Stromal cell of bone marrow (primary cell): ENCODE measurements at regions not wholly inside any gene's neighbourhood (a gene's known extent, or its start where the extent isn't known, plus 50 kb on each side); places are given as distances from the start of the nearest gene placed in this dataset.

Experiments
- DNase-seq: peaks from one replicate; pipeline ENCODE4 v3.0.0-alpha.2; 2012; ENCODE audit warnings: low read depth

DNA sequence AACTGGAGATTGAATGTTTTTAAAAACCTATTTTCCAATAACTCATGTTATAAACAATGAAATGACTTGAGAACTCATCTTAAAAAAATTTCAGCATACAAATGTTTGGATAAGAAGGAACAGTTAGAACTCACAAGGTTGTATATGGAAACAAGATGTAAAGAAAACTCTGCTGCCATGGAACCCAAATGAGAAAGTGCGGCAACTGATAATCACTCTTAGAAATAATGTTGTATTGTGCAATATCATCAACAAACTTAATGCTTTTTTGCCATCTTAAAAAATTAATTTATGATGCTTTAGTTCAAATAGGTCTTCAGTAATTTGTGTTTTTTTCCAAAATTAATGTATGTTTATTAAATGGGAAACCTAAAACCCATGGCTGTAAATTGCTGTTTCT, 461.1 kb upstream of the NCAM2 start:
- DNase-seq = no peak

GRCh38 chr21:20538039-20538658, 460.1 kb upstream of the NCAM2 start:
- DNase-seq = no peak

- no peak for DNase-seq
Measured at GRCh38 chr21:20545454-20545853, 452.8 kb upstream of the NCAM2 start.

GRCh38 chr21:20551939-20552338, 446.3 kb upstream of the NCAM2 start:
- DNase-seq = no peak

DNA sequence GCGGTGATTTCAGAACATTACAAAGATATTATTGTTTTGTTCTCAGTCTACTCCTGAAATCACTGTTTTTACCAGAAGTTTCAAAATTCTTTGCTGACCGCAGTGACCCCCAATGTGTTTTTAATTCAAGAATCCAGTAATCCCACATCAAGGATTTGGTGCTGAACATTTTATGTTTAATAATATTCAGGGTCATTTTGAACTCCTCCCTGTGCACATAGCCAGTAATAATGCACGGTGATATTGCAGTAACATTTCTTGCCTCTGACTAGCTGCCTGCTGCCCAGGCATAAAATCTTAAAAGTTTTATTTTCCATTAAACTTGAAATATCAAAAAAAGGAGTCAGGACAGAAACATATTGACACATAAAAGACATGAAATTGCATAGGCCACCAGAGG, 443.4 kb upstream of the NCAM2 start:
- no peak for DNase-seq

DNA sequence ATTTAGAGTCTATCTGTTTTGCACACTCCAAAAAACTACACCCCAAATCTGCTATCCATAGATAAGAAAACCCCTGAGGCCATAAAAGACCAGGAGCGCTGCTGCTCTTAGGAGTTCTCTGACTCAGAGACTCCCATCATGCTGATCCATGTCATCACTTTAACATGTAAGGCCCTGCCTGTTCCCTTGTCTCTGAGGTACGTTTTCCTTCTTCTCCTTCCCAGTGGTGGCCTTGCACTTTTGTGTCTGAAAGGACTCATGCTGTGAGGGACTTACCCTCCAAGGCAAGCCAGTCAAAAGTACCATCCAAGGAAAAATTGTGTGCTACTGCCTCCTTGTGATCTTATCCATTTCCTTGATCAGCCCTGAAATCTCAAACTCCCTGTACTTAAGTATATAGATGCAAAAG, 427.4 kb upstream of the NCAM2 start:
- DNase-seq = no peak

- no peak for DNase-seq
Measured at GRCh38 chr21:20572582-20572981, 425.6 kb upstream of the NCAM2 start.

GRCh38 chr21:20581361-20581760, 416.8 kb upstream of the NCAM2 start:
- no peak for DNase-seq

DNA sequence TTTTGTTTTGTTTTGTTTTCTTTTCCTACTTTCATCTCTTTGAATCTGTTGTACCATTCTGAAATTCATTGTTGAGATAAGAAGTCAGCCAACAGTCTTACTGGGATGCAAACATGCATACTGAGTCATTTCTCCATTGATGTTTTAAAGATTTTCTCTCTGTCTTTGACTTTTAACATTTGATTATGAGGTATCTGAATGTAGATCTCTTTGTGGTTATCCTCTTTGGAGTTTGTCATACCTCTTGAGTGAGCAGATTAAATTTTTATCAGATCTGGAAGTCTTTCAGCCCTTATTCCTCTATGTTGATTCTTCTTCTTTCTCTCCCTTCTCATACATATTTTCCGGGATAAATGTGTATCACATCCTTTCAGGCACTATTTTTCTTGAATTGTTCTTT, 406.9 kb upstream of the NCAM2 start:
- DNase-seq = peak; percentile 6

GRCh38 chr21:20592463-20592862, 405.7 kb upstream of the NCAM2 start:
- DNase-seq = no peak

- no peak for DNase-seq
Measured at GRCh38 chr21:20603236-20603635, 395.0 kb upstream of the NCAM2 start.

GRCh38 chr21:20611008-20611407, 387.2 kb upstream of the NCAM2 start:
- no peak for DNase-seq

DNA sequence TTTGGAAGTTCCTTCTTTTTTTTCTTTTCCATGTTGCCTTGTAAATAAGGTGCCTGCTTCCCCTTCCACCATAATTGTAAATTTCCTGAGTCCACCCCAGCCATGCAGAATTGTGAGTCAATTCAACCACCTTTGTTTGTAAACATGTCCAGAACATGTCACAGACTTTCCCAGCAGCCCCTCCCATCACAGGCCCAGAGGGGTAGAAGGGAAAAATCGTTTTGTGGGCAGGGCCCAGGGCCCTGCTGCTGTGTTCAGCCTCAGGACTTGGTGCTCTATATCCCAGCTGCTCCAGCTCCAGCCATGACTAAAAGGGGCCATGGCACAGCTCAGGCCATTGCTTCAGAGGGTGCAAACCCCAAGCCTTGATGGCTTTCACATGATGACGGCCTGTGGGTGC, 384.6 kb upstream of the NCAM2 start:
- no peak for DNase-seq

- DNase-seq = no peak
Measured at GRCh38 chr21:20617130-20617529, 381.1 kb upstream of the NCAM2 start.

DNA sequence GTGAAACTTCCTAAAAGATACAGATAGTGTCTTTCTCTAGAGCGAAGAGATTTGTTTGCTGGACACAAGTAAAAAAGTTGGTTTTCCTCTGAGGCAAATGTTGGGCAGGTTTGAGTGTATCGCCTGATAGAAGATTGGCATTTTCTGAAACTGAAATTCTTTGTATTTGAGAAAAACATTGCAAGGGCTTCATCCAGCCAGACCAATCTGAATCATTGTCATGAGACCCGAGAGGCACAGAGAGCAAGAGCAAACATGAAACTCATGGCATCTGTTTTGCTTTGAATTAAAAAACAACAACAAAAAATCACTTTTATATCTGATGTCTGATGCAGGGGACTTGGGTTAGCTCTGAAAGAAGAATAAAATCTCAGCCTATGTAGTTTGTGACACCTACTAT, 379.3 kb upstream of the NCAM2 start:
- DNase-seq = no peak

DNA sequence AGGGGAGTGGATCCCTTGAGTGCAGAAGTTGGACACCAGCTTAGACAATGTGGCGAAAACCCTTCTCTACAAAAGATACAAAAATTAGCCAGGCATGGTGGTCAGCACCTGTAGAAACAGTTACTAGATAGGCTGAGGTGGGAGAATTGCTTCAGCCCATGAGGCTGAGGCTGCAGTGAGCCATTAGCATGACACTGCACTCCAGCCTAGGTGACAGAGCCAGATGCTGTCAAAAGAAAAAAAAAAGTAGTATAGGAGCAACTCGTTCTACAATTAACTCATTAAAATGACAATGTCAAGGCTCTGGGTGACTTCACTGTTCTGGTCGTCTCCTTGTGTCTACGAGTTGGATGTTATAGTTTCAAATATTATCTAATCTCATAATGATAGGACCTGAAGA, 370.6 kb upstream of the NCAM2 start:
- no peak for DNase-seq

DNA sequence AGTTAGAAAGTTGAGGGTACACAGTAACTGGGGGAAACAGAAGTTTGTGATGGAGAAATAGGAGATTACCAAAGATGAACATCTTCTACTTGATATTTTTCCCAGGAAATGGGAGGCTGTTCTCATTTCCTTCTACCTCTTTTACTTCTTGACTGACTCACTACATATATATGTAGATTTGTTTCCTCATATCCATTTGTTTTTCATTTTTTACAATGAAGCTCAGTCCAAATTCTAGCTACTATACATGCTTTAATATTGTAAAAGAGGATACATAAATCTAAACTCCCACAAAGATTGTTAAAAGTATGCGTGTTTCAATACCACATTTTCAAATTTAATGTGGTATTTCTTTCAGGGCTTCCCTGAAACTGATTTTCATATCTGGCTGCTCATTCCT, 366.6 kb upstream of the NCAM2 start:
- no peak for DNase-seq

DNA sequence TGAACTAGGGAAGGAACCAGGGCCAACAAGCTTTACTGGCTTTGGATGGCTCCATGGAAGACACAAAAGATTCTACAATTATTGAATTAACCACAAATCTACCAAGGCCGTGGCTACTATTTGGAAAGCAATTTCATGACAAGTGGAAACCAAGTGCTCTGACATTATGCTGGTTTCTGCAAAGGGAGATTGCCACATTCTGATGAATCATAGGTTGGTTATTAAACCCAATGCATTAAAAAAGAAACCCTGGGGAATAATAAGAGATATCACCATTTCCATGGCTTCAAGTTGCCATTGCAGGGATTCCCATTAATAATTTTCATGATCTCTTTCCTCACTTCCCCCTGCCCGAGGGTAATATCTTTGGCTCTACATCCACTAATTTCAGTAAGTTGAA, 359.2 kb upstream of the NCAM2 start:
- DNase-seq = no peak

DNA sequence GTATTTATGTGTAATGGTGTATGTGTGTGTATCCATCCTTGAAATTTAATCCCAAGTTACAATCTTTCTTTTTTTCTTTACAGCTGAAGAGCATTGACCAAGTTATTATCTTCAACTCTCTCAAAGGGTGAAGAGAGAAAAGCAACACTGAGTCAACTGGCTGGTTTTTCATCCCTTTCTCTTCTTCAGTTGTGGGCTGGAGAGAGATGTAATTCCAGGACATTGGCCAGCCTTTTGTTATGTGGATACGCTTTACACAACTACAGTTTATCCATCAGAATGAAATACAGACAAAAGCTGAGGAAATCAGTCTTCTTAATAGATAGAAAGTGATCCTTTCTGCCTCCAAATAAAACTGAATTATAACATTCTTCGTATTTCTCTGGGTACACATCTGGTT, 357.0 kb upstream of the NCAM2 start:
- DNase-seq = no peak

DNA sequence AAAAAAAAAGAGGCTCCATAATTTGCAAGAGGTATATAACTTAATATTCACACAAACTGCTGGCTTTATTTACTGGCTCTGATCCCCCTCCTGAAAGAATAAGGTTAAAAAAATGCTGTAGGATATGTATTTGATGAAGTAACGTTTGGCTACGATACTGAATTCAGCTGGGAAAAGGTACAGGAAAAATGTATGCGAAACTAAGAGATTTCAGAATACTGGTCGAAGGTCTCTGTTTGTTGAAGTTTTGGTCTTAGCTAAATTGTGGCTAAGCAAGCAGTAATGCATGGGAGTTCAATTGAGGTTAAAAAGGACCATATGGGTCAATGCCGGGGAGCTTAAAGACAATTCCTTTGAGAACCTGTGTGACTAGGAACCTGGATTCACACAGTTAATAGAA, 355.5 kb upstream of the NCAM2 start:
- DNase-seq = no peak

GRCh38 chr21:20644552-20644951, 353.7 kb upstream of the NCAM2 start:
- DNase-seq = no peak

GRCh38 chr21:20645344-20645743, 352.9 kb upstream of the NCAM2 start:
- DNase-seq = no peak

- DNase-seq = no peak
Measured at GRCh38 chr21:20646431-20647165, 351.6 kb upstream of the NCAM2 start.

GRCh38 chr21:20647607-20648006, 350.6 kb upstream of the NCAM2 start:
- DNase-seq = peak; percentile 21
